Hepatocyte (in vitro differentiated cells): ENCODE measurements at regions not wholly inside any gene's neighbourhood (a gene's known extent, or its start where the extent isn't known, plus 50 kb on each side); places are given as distances from the start of the nearest gene placed in this dataset.

ENCODE experiments used
- DNase-seq: peaks from one replicate; pipeline ENCODE4 v3.0.0-alpha.2; 2016; ENCODE audit warnings: low spot score
- H2AFZ ChIP-seq: fragments of 200-600 bp; sonication (generic); 2 replicates; pipeline ENCODE4 v1.6.0; 2016; ENCODE audit warnings: antibody characterized with exemption, mild to moderate bottlenecking
- H3K27ac ChIP-seq: fragments of 200-600 bp; sonication (generic); 2 replicates; pipeline ENCODE4 v1.5.1; 2016; ENCODE audit warnings: mild to moderate bottlenecking
- H3K27me3 ChIP-seq: fragments of 200-600 bp; sonication (generic); 2 replicates; pipeline ENCODE4 v1.6.1; 2016
- H3K36me3 ChIP-seq: fragments of 200-600 bp; sonication (generic); replicated peaks from 2 replicates; pipeline ENCODE4 v1.5.1; 2016; ENCODE audit warnings: low read depth; ENCODE audit not compliant: insufficient read depth
- H3K4me1 ChIP-seq: fragments of 200-600 bp; sonication (generic); 2 replicates; pipeline ENCODE4 v1.5.1; 2016; ENCODE audit warnings: mild to moderate bottlenecking, moderate library complexity; ENCODE audit not compliant: insufficient read depth
- H3K4me2 ChIP-seq: fragments of 200-600 bp; sonication (generic); 2 replicates; pipeline ENCODE4 v1.6.0; 2016
- H3K4me3 ChIP-seq: fragments of 200-600 bp; sonication (generic); 2 replicates; pipeline ENCODE4 v1.5.1; 2016; ENCODE audit warnings: mild to moderate bottlenecking
- H3K79me2 ChIP-seq: fragments of 200-600 bp; sonication (generic); 2 replicates; pipeline ENCODE4 v1.6.0; 2017; ENCODE audit warnings: mild to moderate bottlenecking
- H3K9me2 ChIP-seq: fragments of 200-600 bp; sonication (generic); replicated peaks from 2 replicates; pipeline ENCODE4 v1.6.0; 2017; ENCODE audit warnings: mild to moderate bottlenecking; ENCODE audit not compliant: insufficient read depth
- H3K9me3 ChIP-seq: fragments of 200-600 bp; sonication (generic); 2 replicates; pipeline ENCODE4 v1.5.1; 2016; ENCODE audit warnings: low read depth, mild to moderate bottlenecking
- H4K20me1 ChIP-seq: fragments of 200-600 bp; sonication (generic); 2 replicates; pipeline ENCODE4 v1.6.0; 2016; ENCODE audit warnings: mild to moderate bottlenecking; ENCODE audit not compliant: insufficient read depth, poor library complexity, severe bottlenecking
- EZH2 ChIP-seq: fragments of 200-600 bp; sonication (generic); IDR thresholded peaks from 2 replicates; pipeline ENCODE4 v1.6.1; 2016; ENCODE audit warnings: antibody characterized with exemption, mild to moderate bottlenecking, borderline replicate concordance
- EZH2phosphoT487 ChIP-seq: fragments of 200-600 bp; sonication (generic); IDR thresholded peaks from one replicate; pipeline ENCODE4 v1.6.1; 2018; ENCODE audit warnings: antibody characterized with exemption, mild to moderate bottlenecking, low read depth, moderate library complexity; ENCODE audit not compliant: unreplicated experiment, severe bottlenecking
- WGBS: methylation state at CpG from one replicate; pipeline ENCODE4 v1.1.6; 2016; ENCODE audit warnings: low lambda C conversion rate; ENCODE audit errors: missing lambda C conversion rate; 5-methylcytosine and 5-hydroxymethylcytosine counted together
- TF ChIP-seq, protein P1 (sequence below): fragments of 200-600 bp; sonication (generic); IDR thresholded peaks from 2 replicates; pipeline ENCODE4 v1.5.1; 2016; ENCODE audit warnings: antibody characterized with exemption, mild to moderate bottlenecking; ENCODE audit not compliant: poor library complexity

DNA sequence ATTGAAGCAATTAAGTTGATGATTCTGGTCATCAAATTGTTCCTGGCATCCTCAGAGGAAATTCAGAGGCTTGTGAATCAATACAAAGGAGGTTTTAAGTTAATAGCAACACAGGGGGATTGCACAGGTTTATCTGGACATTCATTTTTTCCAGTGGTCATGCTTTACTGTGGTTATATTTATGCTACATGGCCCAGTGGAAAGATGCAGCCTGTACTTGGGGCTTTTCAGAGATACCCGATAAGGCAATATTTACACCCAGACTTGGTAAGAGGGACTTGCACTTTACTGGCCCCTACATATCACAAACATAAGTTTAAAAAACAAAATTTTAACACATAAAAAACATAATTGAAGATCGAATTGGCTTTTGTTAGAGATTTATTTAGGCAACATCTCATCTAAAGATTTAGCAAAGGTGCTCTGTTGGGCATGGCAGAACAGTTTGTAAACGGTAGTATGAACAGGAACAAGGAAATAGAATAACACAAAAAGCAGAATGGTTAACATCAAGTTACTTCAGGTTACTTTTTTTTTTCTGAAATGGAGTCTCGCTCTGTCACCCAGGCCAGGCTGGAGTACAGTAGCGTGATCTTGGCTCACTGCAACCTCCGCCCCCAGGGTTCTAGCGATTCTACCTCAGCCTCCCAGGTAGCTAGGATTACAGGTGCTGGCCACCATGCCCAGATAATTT is 49.7 kb upstream of the GLDC start:
- H3K4me3 ChIP-seq, result no peak overlapping the region
- H3K4me2 ChIP-seq, result no peak overlapping the region
- no peaks in the 10 kb centered on the region for H3K79me2 ChIP-seq
- H3K27ac ChIP-seq, result no peak overlapping the region
- no peaks in the 10 kb centered on the region for H3K27me3 ChIP-seq
- no peaks in the 10 kb centered on the region for H3K36me3 ChIP-seq
- no peaks in the 10 kb centered on the region for H3K9me2 ChIP-seq
- WGBS, result 93% methylated on average over 7 of the region's 7 CpGs
- H3K9me3 ChIP-seq, result no peaks in the 10 kb centered on the region
- H4K20me1 ChIP-seq, result no peaks in the 10 kb centered on the region
- H3K4me1 ChIP-seq, result no peaks in the 10 kb centered on the region
- no peak overlapping the region for H2AFZ ChIP-seq
- DNase-seq, result no peak
- TF ChIP-seq, protein P1, sequence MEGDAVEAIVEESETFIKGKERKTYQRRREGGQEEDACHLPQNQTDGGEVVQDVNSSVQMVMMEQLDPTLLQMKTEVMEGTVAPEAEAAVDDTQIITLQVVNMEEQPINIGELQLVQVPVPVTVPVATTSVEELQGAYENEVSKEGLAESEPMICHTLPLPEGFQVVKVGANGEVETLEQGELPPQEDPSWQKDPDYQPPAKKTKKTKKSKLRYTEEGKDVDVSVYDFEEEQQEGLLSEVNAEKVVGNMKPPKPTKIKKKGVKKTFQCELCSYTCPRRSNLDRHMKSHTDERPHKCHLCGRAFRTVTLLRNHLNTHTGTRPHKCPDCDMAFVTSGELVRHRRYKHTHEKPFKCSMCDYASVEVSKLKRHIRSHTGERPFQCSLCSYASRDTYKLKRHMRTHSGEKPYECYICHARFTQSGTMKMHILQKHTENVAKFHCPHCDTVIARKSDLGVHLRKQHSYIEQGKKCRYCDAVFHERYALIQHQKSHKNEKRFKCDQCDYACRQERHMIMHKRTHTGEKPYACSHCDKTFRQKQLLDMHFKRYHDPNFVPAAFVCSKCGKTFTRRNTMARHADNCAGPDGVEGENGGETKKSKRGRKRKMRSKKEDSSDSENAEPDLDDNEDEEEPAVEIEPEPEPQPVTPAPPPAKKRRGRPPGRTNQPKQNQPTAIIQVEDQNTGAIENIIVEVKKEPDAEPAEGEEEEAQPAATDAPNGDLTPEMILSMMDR, result no peak
- no peak for TF ChIP-seq EZH2
- no peak for TF ChIP-seq EZH2phosphoT487
